Endothelial cell of umbilical vein (primary cell): ENCODE measurements at regions not wholly inside any gene's neighbourhood (a gene's known extent, or its start where the extent isn't known, plus 50 kb on each side); places are given as distances from the start of the nearest gene placed in this dataset.

ENCODE experiments used
- BruUV-seq: library from RNA; stranded (reverse); fragments of 400-500 nt; replicated peaks from 2 replicates; lab custom pipeline; 2021; lab: Mats Ljungman, UMichigan
- CTCF ChIA-PET: fragments of 300-600, 350-600 bp; sonication (Branson Sonifier 250); formaldehyde crosslinking; loops from one replicate; lab custom pipeline; 2021; ENCODE audit warnings: antibody characterized with exemption, inconsistent platforms; lab: Charles Lee
- POLR2A ChIA-PET: fragments of 300-600, 350-600 bp; sonication (Branson Sonifier 250); formaldehyde crosslinking; loops from one replicate; lab custom pipeline; 2021; ENCODE audit warnings: antibody characterized with exemption, inconsistent platforms; lab: Charles Lee
- DNase-seq: peaks from one replicate; pipeline ENCODE4 v3.0.0-alpha.2; 2011; ENCODE audit warnings: low read depth, low spot score
- FAIRE-seq: peaks from 2 replicates; lab custom pipeline; 2011; peaks lifted over from hg19 to GRCh38; lab: Jason Lieb, UNC
- H2AFZ ChIP-seq: 2 replicates; pipeline ENCODE4 v1.6.0; 2012; ENCODE audit warnings: low read depth, low read length, control low read depth, inconsistent platforms
- H3K27ac ChIP-seq: 2 replicates; pipeline ENCODE4 v1.5.1; 2011; ENCODE audit warnings: low read depth, mild to moderate bottlenecking, control low read depth, low read length, moderate library complexity; ENCODE audit not compliant: insufficient read depth
- H3K27me3 ChIP-seq, 2 experiments: 2 replicates each; pipeline versions ENCODE4 v1.6.0 to v1.6.1; 2011; ENCODE audit warnings: low read length in 2 of 2, mixed read lengths in 1 of 2; ENCODE audit not compliant: control insufficient read depth in 2 of 2, insufficient read depth in 2 of 2
- H3K36me3 ChIP-seq, 2 experiments: 2 replicates in 1 of 2; 3 replicates in 1 of 2; pipeline ENCODE4 v1.5.1; 2011; ENCODE audit warnings: low read length in 2 of 2, mild to moderate bottlenecking in 1 of 2, moderate library complexity in 1 of 2; ENCODE audit not compliant: control insufficient read depth in 2 of 2, insufficient read depth in 2 of 2; ENCODE audit errors: extremely low read depth in 1 of 2
- H3K4me1 ChIP-seq: 3 replicates; pipeline ENCODE4 v1.5.1; 2011; ENCODE audit warnings: mild to moderate bottlenecking, low read length; ENCODE audit not compliant: control insufficient read depth, insufficient read depth; ENCODE audit errors: extremely low read depth
- H3K4me2 ChIP-seq: 2 replicates; pipeline ENCODE4 v1.6.1; 2011; ENCODE audit warnings: low read length, control low read depth, mixed read lengths; ENCODE audit not compliant: insufficient read depth
- H3K4me3 ChIP-seq, 3 experiments: fragments of 200-600 bp in 1 of 3; sonication (generic), shearing (Covaris generic) in 1 of 3; replicated peaks in 1 of 3; 2 replicates each; pipeline ENCODE4 v1.5.1; 2011 to 2016; ENCODE audit warnings: control low read depth in 3 of 3, low read length in 3 of 3, mild to moderate bottlenecking in 2 of 3, inconsistent platforms in 1 of 3, low read depth in 1 of 3, moderate library complexity in 1 of 3; ENCODE audit not compliant: insufficient read depth in 1 of 3
- H3K79me2 ChIP-seq: 2 replicates; pipeline ENCODE4 v1.6.0; 2012; ENCODE audit warnings: low read length, inconsistent platforms; ENCODE audit not compliant: control insufficient read depth, insufficient read depth
- H3K9ac ChIP-seq: replicated peaks from 2 replicates; pipeline ENCODE3; 2011; ENCODE audit warnings: low read length, control low read depth; ENCODE audit not compliant: insufficient read depth; ENCODE audit errors: extremely low read depth
- H3K9me1 ChIP-seq: replicated peaks from 3 replicates; pipeline ENCODE4 v1.6.0; 2011; ENCODE audit warnings: mild to moderate bottlenecking, low read length; ENCODE audit not compliant: control insufficient read depth, insufficient read depth; ENCODE audit errors: extremely low read depth
- H3K9me3 ChIP-seq: replicated peaks from 2 replicates; pipeline ENCODE4 v1.5.1; 2012; ENCODE audit warnings: low read length, inconsistent platforms; ENCODE audit not compliant: control insufficient read depth, insufficient read depth
- H4K20me1 ChIP-seq: replicated peaks from 2 replicates; pipeline ENCODE3; 2011; ENCODE audit warnings: mild to moderate bottlenecking, low read length; ENCODE audit not compliant: control insufficient read depth, insufficient read depth; ENCODE audit errors: extremely low read depth
- EZH2 ChIP-seq: IDR thresholded peaks from 2 replicates; pipeline ENCODE4 v1.6.1; 2012; ENCODE audit warnings: borderline replicate concordance, low read depth, mild to moderate bottlenecking, moderate library complexity, low read length, inconsistent platforms; ENCODE audit not compliant: severe bottlenecking
- GATA2 ChIP-seq: IDR thresholded peaks from 2 replicates; pipeline ENCODE4 v1.7.0; 2011; ENCODE audit warnings: low read depth, mild to moderate bottlenecking, moderate library complexity, mixed read lengths, low read length; ENCODE audit not compliant: insufficient read length, insufficient read depth
- JUN ChIP-seq: IDR thresholded peaks from 2 replicates; pipeline ENCODE4 v1.6.1; 2011; ENCODE audit warnings: borderline replicate concordance, low read depth; ENCODE audit not compliant: insufficient read length, insufficient read depth
- MYC ChIP-seq: IDR thresholded peaks from one replicate; pipeline ENCODE4 v1.6.1; 2011; ENCODE audit warnings: mild to moderate bottlenecking, low read depth, low read length
- POLR2A ChIP-seq: IDR thresholded peaks from 2 replicates; pipeline ENCODE4 v1.6.1; 2012; ENCODE audit warnings: low read depth, mild to moderate bottlenecking, control low read depth, low read length
- POLR2AphosphoS5 ChIP-seq: IDR thresholded peaks from 2 replicates; pipeline ENCODE4 v1.6.1; 2012; ENCODE audit warnings: low read depth, mild to moderate bottlenecking, control low read depth, low read length, moderate library complexity; ENCODE audit not compliant: insufficient read depth
- dilution Hi-C: fragments of 300-500 bp; cut with MboI; formaldehyde crosslinking; loops from one replicate; pipeline ENCODE4 v1.15.0; 2019; ENCODE audit warnings: low sequenced_read_pairs; ENCODE audit not compliant: extremely low pct_ligation_motif_present
- intact Hi-C: fragments of 100-400 bp; cut with micrococcal nuclease; formaldehyde crosslinking; loops from one replicate; pipeline ENCODE4 v1.10.0; 2022
- TF ChIP-seq, protein P1 (sequence below): IDR thresholded peaks from 2 replicates; pipeline ENCODE4 v1.6.1; 2011; ENCODE audit not compliant: insufficient read depth, insufficient read length
- TF ChIP-seq, protein P2 (sequence below), 2 donors: IDR thresholded peaks; 1 replicate in 1 of 2; 2 replicates in 1 of 2; pipeline ENCODE4 v1.5.1; 2011; ENCODE audit warnings: low read length in 2 of 2, mild to moderate bottlenecking in 2 of 2, moderate library complexity in 2 of 2, control low read depth in 1 of 2, inconsistent platforms in 1 of 2, low read depth in 1 of 2; ENCODE audit not compliant: insufficient read depth in 1 of 2; ENCODE audit errors: extremely low read depth in 1 of 2

DNA sequence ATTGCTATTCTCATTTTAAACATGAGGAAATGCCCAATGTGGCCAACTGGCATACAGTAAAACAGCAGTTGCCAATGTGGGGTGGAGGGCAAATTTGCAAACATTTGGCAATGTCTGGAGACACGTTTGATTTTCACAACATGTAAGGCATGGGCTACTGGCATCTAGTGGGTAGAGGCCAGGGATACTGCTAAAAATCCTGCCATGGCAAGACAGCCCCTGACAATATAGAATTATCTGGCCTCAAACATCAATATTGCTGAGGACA, 168.6 kb downstream of the KCNE4 start:
- Histone ChIP-seq H3K27me3 (no peaks in the 10 kb centered on the region), H4K20me1 (no peaks in the 10 kb centered on the region), H3K4me2 (no peak overlapping the region), H3K4me3 (no peak overlapping the region), H3K36me3 (no peaks in the 10 kb centered on the region), H3K9me1 (no peaks in the 10 kb centered on the region), H3K9ac (no peak overlapping the region), H2AFZ (no peak overlapping the region), H3K4me1 (no peaks in the 10 kb centered on the region), H3K27ac (no peak overlapping the region), H3K9me3 (no peaks in the 10 kb centered on the region), H3K79me2 (no peaks in the 10 kb centered on the region)
- no TSS peak for BruUV-seq
- FAIRE-seq, result no peak
- POLR2A ChIA-PET, result no interaction called here
- no peak for TF ChIP-seq EZH2
- TF ChIP-seq POLR2A, result no peak
- TF ChIP-seq, protein P1, sequence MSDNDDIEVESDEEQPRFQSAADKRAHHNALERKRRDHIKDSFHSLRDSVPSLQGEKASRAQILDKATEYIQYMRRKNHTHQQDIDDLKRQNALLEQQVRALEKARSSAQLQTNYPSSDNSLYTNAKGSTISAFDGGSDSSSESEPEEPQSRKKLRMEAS, result no peak
- no peak for TF ChIP-seq JUN
- TF ChIP-seq, protein P2, sequence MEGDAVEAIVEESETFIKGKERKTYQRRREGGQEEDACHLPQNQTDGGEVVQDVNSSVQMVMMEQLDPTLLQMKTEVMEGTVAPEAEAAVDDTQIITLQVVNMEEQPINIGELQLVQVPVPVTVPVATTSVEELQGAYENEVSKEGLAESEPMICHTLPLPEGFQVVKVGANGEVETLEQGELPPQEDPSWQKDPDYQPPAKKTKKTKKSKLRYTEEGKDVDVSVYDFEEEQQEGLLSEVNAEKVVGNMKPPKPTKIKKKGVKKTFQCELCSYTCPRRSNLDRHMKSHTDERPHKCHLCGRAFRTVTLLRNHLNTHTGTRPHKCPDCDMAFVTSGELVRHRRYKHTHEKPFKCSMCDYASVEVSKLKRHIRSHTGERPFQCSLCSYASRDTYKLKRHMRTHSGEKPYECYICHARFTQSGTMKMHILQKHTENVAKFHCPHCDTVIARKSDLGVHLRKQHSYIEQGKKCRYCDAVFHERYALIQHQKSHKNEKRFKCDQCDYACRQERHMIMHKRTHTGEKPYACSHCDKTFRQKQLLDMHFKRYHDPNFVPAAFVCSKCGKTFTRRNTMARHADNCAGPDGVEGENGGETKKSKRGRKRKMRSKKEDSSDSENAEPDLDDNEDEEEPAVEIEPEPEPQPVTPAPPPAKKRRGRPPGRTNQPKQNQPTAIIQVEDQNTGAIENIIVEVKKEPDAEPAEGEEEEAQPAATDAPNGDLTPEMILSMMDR (IDR thresholded peaks at IDR 0.05; ENCODE audit: extremely low read depth in 1 of 2, insufficient read depth in 1 of 2, low read depth in 1 of 2, low read length in 2 of 2), result no peak
- no peak for TF ChIP-seq POLR2AphosphoS5
- no peak for TF ChIP-seq MYC
- no peak for TF ChIP-seq GATA2
- intact Hi-C loops (no loop called here), dilution Hi-C loops (no loop called here)
- no peak for DNase-seq
- CTCF ChIA-PET, result no interaction called here
